Glutamatergic neuron (in vitro differentiated cells): ENCODE measurements at regions not wholly inside any gene's neighbourhood (a gene's known extent, or its start where the extent isn't known, plus 50 kb on each side); places are given as distances from the start of the nearest gene placed in this dataset.

Experiments
- DNase-seq: peaks from one replicate; pipeline ENCODE4 v3.0.0; 2022
- H3K27ac Mint-ChIP-seq: one replicate; pipeline ENCODE4 v1.8.0; 2020; ENCODE audit warnings: mild to moderate bottlenecking, mixed read lengths, inconsistent platforms; ENCODE audit not compliant: unreplicated experiment
- H3K27me3 Mint-ChIP-seq: one replicate; pipeline ENCODE4 v1.8.0; 2020; ENCODE audit warnings: mild to moderate bottlenecking, moderate library complexity, mixed read lengths, inconsistent platforms; ENCODE audit not compliant: unreplicated experiment
- H3K36me3 Mint-ChIP-seq: one replicate; pipeline ENCODE4 v1.8.0; 2020; ENCODE audit warnings: mild to moderate bottlenecking, mixed read lengths, inconsistent platforms; ENCODE audit not compliant: unreplicated experiment
- H3K4me1 Mint-ChIP-seq: one replicate; pipeline ENCODE4 v1.8.0; 2020; ENCODE audit warnings: mild to moderate bottlenecking, low read depth, mixed read lengths, inconsistent platforms; ENCODE audit not compliant: unreplicated experiment
- H3K4me3 Mint-ChIP-seq: one replicate; pipeline ENCODE4 v1.8.0; 2020; ENCODE audit warnings: mild to moderate bottlenecking, mixed read lengths, inconsistent platforms; ENCODE audit not compliant: unreplicated experiment
- H3K9me3 Mint-ChIP-seq: one replicate; pipeline ENCODE4 v1.8.0; 2020; ENCODE audit warnings: mild to moderate bottlenecking, moderate library complexity, mixed read lengths, inconsistent platforms; ENCODE audit not compliant: unreplicated experiment
- TF ChIP-seq, protein P1 (sequence below): fragments of 200-600 bp; sonication (generic); IDR thresholded peaks from one replicate; pipeline ENCODE4 v1.5.0; 2021; ENCODE audit not compliant: partially characterized antibody, unreplicated experiment

DNA sequence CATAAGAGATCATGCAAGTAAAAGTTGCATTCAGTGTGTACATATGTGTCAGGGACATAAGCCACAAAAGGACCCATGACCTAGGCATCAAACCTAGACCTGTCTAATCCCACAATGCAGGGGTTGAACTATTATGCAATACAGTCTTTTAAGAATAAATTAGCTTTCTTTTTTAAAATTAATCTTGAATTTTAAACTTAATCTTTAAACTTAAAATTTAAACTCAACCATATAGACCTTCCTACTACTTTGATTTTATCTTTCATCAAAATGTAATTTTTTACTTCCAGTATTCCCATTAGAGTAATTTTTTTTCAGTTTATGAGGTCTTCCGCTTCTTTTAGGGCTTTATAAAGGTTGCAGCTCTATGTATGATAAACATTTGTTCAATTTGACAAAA, 702.9 kb downstream of the SUCLG1 start:
- Mint-ChIP-seq H3K4me3 (no peak overlapping the region), H3K9me3 (peaks cover 3% of the 10 kb centered on the region), H3K27me3 (no peaks in the 10 kb centered on the region), H3K4me1 (no peaks in the 10 kb centered on the region), H3K27ac (no peak overlapping the region), H3K36me3 (no peaks in the 10 kb centered on the region)
- DNase-seq: no peak
- TF ChIP-seq, protein P1, sequence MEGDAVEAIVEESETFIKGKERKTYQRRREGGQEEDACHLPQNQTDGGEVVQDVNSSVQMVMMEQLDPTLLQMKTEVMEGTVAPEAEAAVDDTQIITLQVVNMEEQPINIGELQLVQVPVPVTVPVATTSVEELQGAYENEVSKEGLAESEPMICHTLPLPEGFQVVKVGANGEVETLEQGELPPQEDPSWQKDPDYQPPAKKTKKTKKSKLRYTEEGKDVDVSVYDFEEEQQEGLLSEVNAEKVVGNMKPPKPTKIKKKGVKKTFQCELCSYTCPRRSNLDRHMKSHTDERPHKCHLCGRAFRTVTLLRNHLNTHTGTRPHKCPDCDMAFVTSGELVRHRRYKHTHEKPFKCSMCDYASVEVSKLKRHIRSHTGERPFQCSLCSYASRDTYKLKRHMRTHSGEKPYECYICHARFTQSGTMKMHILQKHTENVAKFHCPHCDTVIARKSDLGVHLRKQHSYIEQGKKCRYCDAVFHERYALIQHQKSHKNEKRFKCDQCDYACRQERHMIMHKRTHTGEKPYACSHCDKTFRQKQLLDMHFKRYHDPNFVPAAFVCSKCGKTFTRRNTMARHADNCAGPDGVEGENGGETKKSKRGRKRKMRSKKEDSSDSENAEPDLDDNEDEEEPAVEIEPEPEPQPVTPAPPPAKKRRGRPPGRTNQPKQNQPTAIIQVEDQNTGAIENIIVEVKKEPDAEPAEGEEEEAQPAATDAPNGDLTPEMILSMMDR: no peak

DNA sequence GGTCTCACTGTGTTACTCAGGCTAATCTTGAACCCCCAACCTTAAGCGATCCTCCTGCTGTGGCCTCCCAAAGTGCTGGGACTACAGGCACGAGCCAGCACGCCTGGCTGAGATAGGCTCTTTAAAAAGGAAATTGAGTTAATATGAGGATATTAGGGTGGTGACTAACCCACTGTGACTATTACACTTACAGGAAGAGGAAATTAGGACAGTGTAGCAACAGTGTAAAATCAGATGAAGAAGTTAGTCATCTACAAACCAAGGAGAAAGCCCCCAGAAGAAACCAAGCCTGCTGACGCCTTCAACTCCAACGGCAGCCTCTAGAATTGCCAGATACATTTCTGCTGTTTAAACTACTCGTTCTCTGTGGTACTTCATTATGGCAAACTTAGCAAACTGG, 711.9 kb downstream of the SUCLG1 start:
- no peak for DNase-seq

DNA sequence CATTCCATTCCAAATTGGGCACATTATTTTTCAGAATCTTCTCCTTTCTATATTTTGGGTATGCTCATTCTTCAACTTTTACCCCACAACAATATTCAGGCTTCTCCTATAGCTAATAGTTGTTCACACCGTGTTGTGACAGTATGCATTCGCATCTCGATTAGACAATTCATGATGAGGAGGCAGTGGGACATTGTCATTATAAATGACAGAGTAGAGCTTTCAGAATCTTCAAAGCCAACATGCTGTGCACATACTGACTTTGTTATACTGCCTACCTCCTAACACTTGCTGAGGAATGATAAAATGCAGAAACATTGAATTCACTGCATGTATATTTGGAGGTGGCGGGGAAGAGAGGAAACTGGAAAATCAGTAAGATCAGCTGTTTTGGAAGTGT, 714.2 kb downstream of the SUCLG1 start:
- Mint-ChIP-seq H3K9me3 (peaks cover 4% of the 10 kb centered on the region), H3K27ac (no peak overlapping the region), H3K27me3 (peaks cover 3% of the 10 kb centered on the region), H3K4me3 (no peak overlapping the region), H3K4me1 (peaks cover 2% of the 10 kb centered on the region), H3K36me3 (peaks cover 14% of the 10 kb centered on the region)
- no peak for DNase-seq
- TF ChIP-seq, protein P1: no peak

More for the DNA sequence above, 711.9 kb downstream of the SUCLG1 start:
- Mint-ChIP-seq H3K36me3 (no peaks in the 10 kb centered on the region), H3K27ac (no peak overlapping the region), H3K4me1 (peaks cover 2% of the 10 kb centered on the region), H3K27me3 (peaks cover 3% of the 10 kb centered on the region), H3K4me3 (no peak overlapping the region), H3K9me3 (no peaks in the 10 kb centered on the region)
- TF ChIP-seq, protein P1: no peak

DNA sequence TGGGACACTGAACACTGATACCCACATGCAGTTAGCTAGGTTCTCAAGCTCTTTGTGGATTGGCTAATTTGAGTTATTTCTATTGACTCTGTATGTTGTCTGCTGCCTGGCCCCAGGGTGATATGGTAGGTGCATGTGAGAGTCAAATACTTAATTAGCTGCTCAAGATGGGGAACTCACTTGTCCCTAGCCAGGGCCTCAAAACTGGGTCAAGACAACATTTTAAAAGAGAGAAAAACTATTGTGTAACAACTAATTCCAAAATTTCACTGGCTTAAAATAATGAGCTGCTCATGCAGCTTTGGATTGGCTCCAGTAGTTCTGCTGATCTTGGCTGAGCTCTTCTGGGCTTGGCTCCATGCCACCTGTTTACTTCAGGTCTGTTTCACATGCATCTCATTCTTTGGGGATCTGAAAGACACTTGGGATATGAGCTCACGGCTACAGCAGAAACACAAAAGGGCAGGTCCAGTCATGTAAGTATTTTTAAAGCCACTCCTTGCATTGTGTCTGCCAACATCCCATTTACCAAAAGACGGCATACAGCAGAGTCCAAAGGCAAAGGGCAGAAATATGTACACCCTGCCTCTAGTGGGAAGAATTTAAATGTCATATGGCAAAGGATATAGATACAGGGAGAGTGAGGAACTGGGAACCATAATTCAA, 716.8 kb downstream of the SUCLG1 start:
- TF ChIP-seq, protein P1: no peak
- Mint-ChIP-seq H3K27me3 (peaks cover 1% of the 10 kb centered on the region), H3K4me1 (peaks cover 2% of the 10 kb centered on the region), H3K27ac (no peak overlapping the region), H3K36me3 (peaks cover 14% of the 10 kb centered on the region), H3K9me3 (peaks cover 4% of the 10 kb centered on the region), H3K4me3 (no peak overlapping the region)
- no peak for DNase-seq

DNA sequence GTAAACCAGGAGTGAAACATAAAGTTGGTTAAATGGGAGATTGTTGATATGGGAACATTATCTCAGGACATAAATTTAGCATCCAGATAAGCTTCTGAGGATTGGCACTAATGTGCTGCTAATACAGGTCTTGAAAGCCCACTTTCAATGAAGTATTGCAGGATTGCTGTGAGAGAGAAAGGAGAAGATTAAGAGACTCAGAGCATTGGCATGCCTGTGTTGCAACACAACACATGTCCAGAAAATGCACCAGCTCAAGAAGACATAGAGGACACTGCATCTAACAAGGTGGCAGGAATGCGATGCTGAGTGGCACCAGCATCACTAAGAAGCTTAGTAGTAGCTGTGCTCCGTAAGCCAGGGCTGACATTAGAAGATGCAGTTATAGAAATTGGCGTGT, 728.9 kb downstream of the SUCLG1 start:
- Mint-ChIP-seq H3K36me3 (no peaks in the 10 kb centered on the region), H3K27me3 (no peaks in the 10 kb centered on the region)
- TF ChIP-seq, protein P1: no peak

More for the DNA sequence above, 728.9 kb downstream of the SUCLG1 start:
- DNase-seq: no peak
- Mint-ChIP-seq H3K4me1 (no peaks in the 10 kb centered on the region), H3K9me3 (no peaks in the 10 kb centered on the region), H3K27ac (no peak overlapping the region), H3K4me3 (no peak overlapping the region)
